ENCODE measurements at regions not wholly inside any gene's neighbourhood (a gene's known extent, or its start where the extent isn't known, plus 50 kb on each side); places are given as distances from the start of the nearest gene placed in this dataset.
A peak's percentile ranks its signal among the peaks of the same experiment; 100 is the strongest.

DNA sequence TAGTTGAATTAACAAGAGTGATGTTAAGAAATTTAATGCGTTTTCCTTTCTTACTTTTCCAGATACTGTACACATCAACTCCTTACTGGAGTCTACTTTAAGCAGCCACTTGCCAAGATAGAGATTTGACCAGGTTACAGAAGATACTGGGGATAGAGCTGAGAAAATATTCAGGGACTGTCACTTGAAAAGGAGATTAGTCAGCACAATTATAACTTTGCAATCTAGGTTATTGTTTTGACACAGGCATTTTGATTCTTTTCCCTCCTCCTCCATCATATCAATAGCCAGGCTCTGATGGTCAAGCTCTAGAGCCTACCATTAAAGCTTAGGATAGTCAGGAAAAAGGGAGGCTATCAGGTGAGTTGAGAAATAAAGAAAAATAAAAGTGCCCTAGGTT lies 345.9 kb upstream of the ITGA1 start:
- Mint-ChIP-seq H3K4me1 (no peaks in the 10 kb centered on the region), H3K36me3 (ENCODE audit: low read depth) (no peaks in the 10 kb centered on the region), H3K9me3 (no peaks in the 10 kb centered on the region), H3K4me3 (no peak overlapping the region), H3K27ac (no peak overlapping the region), H3K27me3 (no peaks in the 10 kb centered on the region)
- POLR2A ChIA-PET = no interaction called here
- DNase-seq = no peak
- CTCF ChIA-PET = no interaction called here

- Mint-ChIP-seq H3K4me1 (no peaks in the 10 kb centered on the region), H3K4me3 (no peak overlapping the region), H3K9me3 (no peaks in the 10 kb centered on the region), H3K36me3 (ENCODE audit: low read depth) (no peaks in the 10 kb centered on the region), H3K27ac (no peak overlapping the region), H3K27me3 (no peaks in the 10 kb centered on the region)
- ChIA-PET POLR2A (no interaction called here), CTCF (no interaction called here)
- DNase-seq = no peak
These were observed 344.5 kb upstream of the ITGA1 start for GRCh38 chr5:52443187-52443586.

GRCh38 chr5:52448111-52448510 lies 339.6 kb upstream of the ITGA1 start:
- ChIA-PET POLR2A (no interaction called here), CTCF (interaction anchor here (0.7 kb wide), 1 partner anchor 31 kb away, joined by 3 read pairs; no protein-coding TSS in a partner anchor)
- H3K36me3 Mint-ChIP-seq (ENCODE audit: low read depth) = no peaks in the 10 kb centered on the region
- no peak overlapping the region for H3K27ac Mint-ChIP-seq
- H3K4me3 Mint-ChIP-seq = no peak overlapping the region
- DNase-seq = no peak
- no peaks in the 10 kb centered on the region for H3K27me3 Mint-ChIP-seq
- H3K9me3 Mint-ChIP-seq = no peaks in the 10 kb centered on the region
- no peaks in the 10 kb centered on the region for H3K4me1 Mint-ChIP-seq

DNA sequence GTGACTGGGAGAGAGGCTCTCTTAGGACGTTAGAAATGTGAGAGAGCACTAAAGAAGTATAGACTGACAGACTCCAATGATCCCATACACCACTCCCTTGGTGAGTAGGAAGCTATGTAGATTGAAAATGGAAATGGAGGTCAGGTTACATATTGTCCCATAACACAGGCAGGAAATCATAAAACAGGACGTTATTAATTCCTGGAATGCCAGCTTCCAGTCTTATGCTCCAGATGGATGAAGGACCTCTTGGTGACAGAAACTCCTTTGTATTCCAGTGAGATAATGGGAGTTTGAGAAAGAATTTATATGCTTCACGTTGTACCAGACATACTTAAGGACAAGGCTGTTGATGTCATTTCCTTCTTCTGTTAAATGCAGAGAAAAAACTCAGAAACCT lies 338.2 kb upstream of the ITGA1 start:
- no peak overlapping the region for H3K27ac Mint-ChIP-seq
- no peaks in the 10 kb centered on the region for H3K9me3 Mint-ChIP-seq
- H3K4me3 Mint-ChIP-seq = no peak overlapping the region
- H3K36me3 Mint-ChIP-seq (ENCODE audit: low read depth) = no peaks in the 10 kb centered on the region
- H3K4me1 Mint-ChIP-seq = no peaks in the 10 kb centered on the region
- POLR2A ChIA-PET = no interaction called here
- CTCF ChIA-PET = no interaction called here
- DNase-seq = no peak
- no peaks in the 10 kb centered on the region for H3K27me3 Mint-ChIP-seq

- no peak overlapping the region for H3K27ac Mint-ChIP-seq
- no peak for DNase-seq
- H3K4me3 Mint-ChIP-seq = no peak overlapping the region
- H3K4me1 Mint-ChIP-seq = no peaks in the 10 kb centered on the region
- POLR2A ChIA-PET = no interaction called here
- no peaks in the 10 kb centered on the region for H3K27me3 Mint-ChIP-seq
- H3K9me3 Mint-ChIP-seq = no peaks in the 10 kb centered on the region
- no peaks in the 10 kb centered on the region for H3K36me3 Mint-ChIP-seq (ENCODE audit: low read depth)
- CTCF ChIA-PET = no interaction called here
These were observed 335.6 kb upstream of the ITGA1 start for GRCh38 chr5:52452098-52452497.

DNA sequence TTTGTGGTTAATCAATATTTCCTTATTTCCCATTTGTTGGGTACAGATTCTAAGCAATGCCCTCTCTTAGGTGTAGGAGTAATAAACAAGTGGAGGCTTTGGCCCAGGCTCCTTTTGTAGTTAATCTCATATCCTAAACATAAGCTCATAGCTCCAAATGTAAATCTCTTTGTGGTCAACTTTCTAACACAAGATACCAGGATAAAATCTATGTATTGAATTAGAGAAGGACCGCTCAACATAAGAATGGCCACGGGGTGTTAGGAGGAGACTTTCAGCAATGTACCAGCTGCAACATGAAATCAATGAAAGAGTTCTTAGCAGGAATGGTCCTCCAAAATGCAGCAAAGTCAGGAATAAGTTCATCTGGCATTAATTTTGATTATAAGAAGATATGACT lies 334.5 kb upstream of the ITGA1 start:
- H3K9me3 Mint-ChIP-seq = no peaks in the 10 kb centered on the region
- H3K4me3 Mint-ChIP-seq = no peak overlapping the region
- no peaks in the 10 kb centered on the region for H3K36me3 Mint-ChIP-seq (ENCODE audit: low read depth)
- H3K27me3 Mint-ChIP-seq = no peaks in the 10 kb centered on the region
- H3K27ac Mint-ChIP-seq = no peak overlapping the region
- H3K4me1 Mint-ChIP-seq = no peaks in the 10 kb centered on the region
- DNase-seq = no peak
- POLR2A ChIA-PET = no interaction called here
- CTCF ChIA-PET = no interaction called here

DNA sequence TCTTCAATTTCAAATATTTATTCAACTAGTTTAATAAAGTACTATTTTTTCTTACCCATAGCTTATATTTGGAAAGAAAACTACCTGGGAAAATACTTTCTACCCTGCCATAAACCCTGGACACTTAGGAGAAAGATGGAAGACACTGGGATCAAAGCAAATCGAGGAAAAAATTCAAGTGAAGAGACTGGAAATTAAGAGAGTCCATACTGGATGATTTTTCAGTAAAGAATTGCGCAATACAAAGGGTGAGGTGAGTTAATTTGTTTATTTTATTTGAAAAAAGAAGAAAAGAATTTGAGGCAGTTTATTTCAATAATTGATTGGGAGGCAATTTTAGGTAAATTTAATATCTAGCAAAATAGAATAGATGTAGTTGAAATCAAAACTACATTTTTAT lies 331.8 kb upstream of the ITGA1 start:
- Mint-ChIP-seq H3K27ac (no peak overlapping the region), H3K36me3 (ENCODE audit: low read depth) (no peaks in the 10 kb centered on the region), H3K4me1 (no peaks in the 10 kb centered on the region), H3K9me3 (no peaks in the 10 kb centered on the region), H3K27me3 (no peaks in the 10 kb centered on the region), H3K4me3 (no peak overlapping the region)
- POLR2A ChIA-PET = no interaction called here
- CTCF ChIA-PET = no interaction called here
- DNase-seq = no peak

GRCh38 chr5:52457810-52458209 lies 329.9 kb upstream of the ITGA1 start:
- Mint-ChIP-seq H3K4me3 (no peak overlapping the region), H3K36me3 (ENCODE audit: low read depth) (no peaks in the 10 kb centered on the region), H3K27me3 (no peaks in the 10 kb centered on the region), H3K27ac (no peak overlapping the region), H3K9me3 (no peaks in the 10 kb centered on the region), H3K4me1 (no peaks in the 10 kb centered on the region)
- no peak for DNase-seq
- POLR2A ChIA-PET = no interaction called here
- CTCF ChIA-PET = no interaction called here

GRCh38 chr5:52466113-52466512 lies 321.6 kb upstream of the ITGA1 start:
- H3K36me3 Mint-ChIP-seq (ENCODE audit: low read depth) = no peaks in the 10 kb centered on the region
- ChIA-PET CTCF (no interaction called here), POLR2A (no interaction called here)
- no peak for DNase-seq
- no peaks in the 10 kb centered on the region for H3K27me3 Mint-ChIP-seq
- peaks cover 9% of the 10 kb centered on the region for H3K4me1 Mint-ChIP-seq
- no peak overlapping the region for H3K4me3 Mint-ChIP-seq
- H3K27ac Mint-ChIP-seq = no peak overlapping the region
- no peaks in the 10 kb centered on the region for H3K9me3 Mint-ChIP-seq

- ChIA-PET CTCF (no interaction called here), POLR2A (no interaction called here)
- Mint-ChIP-seq H3K27me3 (no peaks in the 10 kb centered on the region), H3K9me3 (no peaks in the 10 kb centered on the region), H3K27ac (no peak overlapping the region), H3K36me3 (ENCODE audit: low read depth) (no peaks in the 10 kb centered on the region), H3K4me3 (no peak overlapping the region), H3K4me1 (peaks cover 9% of the 10 kb centered on the region)
- DNase-seq = no peak
These were observed 320.8 kb upstream of the ITGA1 start for GRCh38 chr5:52466749-52467520.

GRCh38 chr5:52468976-52469375 lies 318.7 kb upstream of the ITGA1 start:
- DNase-seq = no peak
- no peak overlapping the region for H3K27ac Mint-ChIP-seq
- H3K36me3 Mint-ChIP-seq (ENCODE audit: low read depth) = no peaks in the 10 kb centered on the region
- CTCF ChIA-PET = no interaction called here
- H3K9me3 Mint-ChIP-seq = no peaks in the 10 kb centered on the region
- no peaks in the 10 kb centered on the region for H3K27me3 Mint-ChIP-seq
- POLR2A ChIA-PET = no interaction called here
- H3K4me1 Mint-ChIP-seq = peaks cover 9% of the 10 kb centered on the region
- H3K4me3 Mint-ChIP-seq = no peak overlapping the region

DNA sequence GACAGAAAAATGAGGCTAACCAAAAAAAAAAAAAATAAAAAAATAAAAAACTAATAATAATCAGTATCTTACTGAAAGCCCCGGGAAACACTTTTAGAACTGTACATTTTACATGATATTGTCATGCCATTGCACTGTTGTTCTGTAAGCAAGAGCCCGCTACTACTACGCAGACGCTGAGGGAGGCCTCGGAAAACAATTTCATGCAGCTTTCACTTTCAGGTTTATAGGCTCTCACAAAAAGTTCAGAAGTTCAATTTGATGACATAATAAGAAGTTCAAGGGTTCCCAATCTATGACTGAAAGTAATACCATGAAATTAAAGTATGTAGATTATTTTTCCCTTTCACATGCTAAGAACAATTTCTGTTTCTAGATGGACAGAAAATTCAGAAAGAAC lies 318.3 kb upstream of the ITGA1 start:
- H3K9me3 Mint-ChIP-seq = no peaks in the 10 kb centered on the region
- CTCF ChIA-PET = no interaction called here
- H3K4me3 Mint-ChIP-seq = peak overlapping the region; percentile 36
- peak; percentile 27 for DNase-seq
- no peaks in the 10 kb centered on the region for H3K27me3 Mint-ChIP-seq
- peak overlapping the region; percentile 73 for H3K27ac Mint-ChIP-seq
- no peaks in the 10 kb centered on the region for H3K36me3 Mint-ChIP-seq (ENCODE audit: low read depth)
- peaks cover 9% of the 10 kb centered on the region for H3K4me1 Mint-ChIP-seq
- POLR2A ChIA-PET = no interaction called here

DNA sequence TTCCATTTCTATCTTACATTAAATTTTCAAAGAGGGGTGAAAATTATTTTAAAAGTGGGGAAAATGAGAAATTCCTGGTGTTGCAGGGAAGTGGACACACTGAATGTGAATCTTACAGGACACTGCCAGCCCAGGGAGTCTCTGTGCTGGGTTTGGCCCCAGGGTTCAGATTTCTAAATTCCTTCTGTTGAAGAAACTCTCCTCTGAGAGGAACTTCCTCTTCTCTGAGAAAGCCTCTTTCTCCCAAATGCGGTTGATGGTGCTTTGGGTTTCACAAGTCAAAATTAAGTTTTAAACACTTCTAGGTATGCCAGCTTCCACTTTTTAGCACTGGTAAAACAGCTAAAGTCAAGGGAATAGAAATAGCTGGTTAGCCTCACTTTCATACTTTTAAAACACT lies 317.9 kb upstream of the ITGA1 start:
- Mint-ChIP-seq H3K36me3 (ENCODE audit: low read depth) (no peaks in the 10 kb centered on the region), H3K27me3 (no peaks in the 10 kb centered on the region), H3K4me3 (peak overlapping the region; percentile 36), H3K9me3 (no peaks in the 10 kb centered on the region), H3K4me1 (peaks cover 9% of the 10 kb centered on the region), H3K27ac (peak overlapping the region; percentile 73)
- DNase-seq = no peak
- ChIA-PET CTCF (no interaction called here), POLR2A (no interaction called here)

DNA sequence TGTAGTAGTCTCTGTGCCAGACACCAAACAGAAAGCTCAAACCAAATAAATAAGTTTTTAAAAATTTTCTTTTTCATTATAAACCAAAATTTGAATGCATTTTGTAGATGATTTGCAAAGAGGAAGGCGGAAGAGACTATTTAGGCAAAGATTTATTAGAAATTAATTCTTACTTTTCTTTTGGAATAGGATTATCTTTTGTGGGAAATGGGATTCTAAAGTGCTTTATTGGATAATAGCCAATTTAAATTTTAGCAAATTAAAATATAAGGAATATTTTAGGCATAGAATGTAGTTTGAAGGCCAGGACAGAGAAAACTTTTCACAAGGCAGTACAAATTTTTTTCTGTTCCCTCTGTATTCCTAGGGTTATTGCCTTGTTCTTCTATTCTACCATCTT lies 311.4 kb upstream of the ITGA1 start:
- H3K27me3 Mint-ChIP-seq = no peaks in the 10 kb centered on the region
- DNase-seq = no peak
- H3K4me3 Mint-ChIP-seq = no peak overlapping the region
- H3K36me3 Mint-ChIP-seq (ENCODE audit: low read depth) = no peaks in the 10 kb centered on the region
- ChIA-PET CTCF (no interaction called here), POLR2A (no interaction called here)
- H3K27ac Mint-ChIP-seq = no peak overlapping the region
- H3K9me3 Mint-ChIP-seq = no peaks in the 10 kb centered on the region
- no peaks in the 10 kb centered on the region for H3K4me1 Mint-ChIP-seq
